ENCODE measurements at regions not wholly inside any gene's neighbourhood (a gene's known extent, or its start where the extent isn't known, plus 50 kb on each side); places are given as distances from the start of the nearest gene placed in this dataset.

- no peaks in the 10 kb centered on the region for H3K36me3 ChIP-seq (ENCODE audit: control insufficient read depth in 2 of 4, insufficient read depth in 4 of 4, low read length in 3 of 4)
- no peak overlapping the region for H2BK20ac ChIP-seq (ENCODE audit: low read length)
- CTCF ChIA-PET (ENCODE audit: partially characterized antibody): interaction anchor here (0.9 kb wide), 1 partner anchor 9 kb away, joined by 3 read pairs; no protein-coding TSS in a partner anchor
- no peak overlapping the region for H4K8ac ChIP-seq (ENCODE audit: extremely low read depth, insufficient read depth, low read length)
- H3K9ac ChIP-seq (replicated peaks in 1 of 4; ENCODE audit: extremely low read depth in 1 of 4, low read depth in 3 of 4, low read length in 3 of 4): no peak overlapping the region
- H2BK5ac ChIP-seq (ENCODE audit: low read depth, low read length): no peak overlapping the region
- H2BK15ac ChIP-seq (ENCODE audit: low read length): no peak overlapping the region
- no peak overlapping the region for H3K4me2 ChIP-seq (ENCODE audit: insufficient read depth in 1 of 2, low read depth in 2 of 2, low read length in 2 of 2)
- H2AK5ac ChIP-seq (ENCODE audit: low read depth, low read length): no peak overlapping the region
- H3K18ac ChIP-seq (ENCODE audit: extremely low read depth, low read length): no peak overlapping the region
- H3K4ac ChIP-seq (replicated peaks; ENCODE audit: insufficient read length, low read depth, low read length): no peak overlapping the region
- no peaks in the 10 kb centered on the region for H4K20me1 ChIP-seq (replicated peaks in 1 of 2; ENCODE audit: control insufficient read depth in 1 of 2, insufficient read depth in 2 of 2, low read length in 2 of 2)
- no peak overlapping the region for H2AFZ ChIP-seq (ENCODE audit: low read length)
- no peak overlapping the region for H3K27ac ChIP-seq (ENCODE audit: low read depth, low read length)
- H3K79me1 ChIP-seq (ENCODE audit: low read depth, low read length): no peaks in the 10 kb centered on the region
- H2BK120ac ChIP-seq (replicated peaks; ENCODE audit: low read depth, low read length): no peak overlapping the region
- H3K23me2 ChIP-seq (ENCODE audit: low read depth, low read length): no peaks in the 10 kb centered on the region
- WGBS, 2 experiments (ENCODE audit: extremely low coverage in 1 of 2, insufficient coverage in 1 of 2, insufficient read length in 1 of 2, insufficient replicate concordance in 2 of 2, low coverage in 1 of 2, low lambda C conversion rate in 2 of 2, missing lambda C conversion rate in 1 of 2): 88% methylated on average over 4 of the region's 4 CpGs; no CpG with 5 or more reads in 1 of the 2 experiments
- H3K23ac ChIP-seq (ENCODE audit: insufficient read length): no peak overlapping the region
- no peak overlapping the region for H3K14ac ChIP-seq (ENCODE audit: insufficient read length)
- H3K4me1 ChIP-seq (replicated peaks in 1 of 4; ENCODE audit: control insufficient read depth in 3 of 4, insufficient read depth in 4 of 4, low read length in 3 of 4): no peaks in the 10 kb centered on the region
- no peaks in the 10 kb centered on the region for H3K9me3 ChIP-seq (ENCODE audit: insufficient read depth in 2 of 2, low read depth in 1 of 2, low read length in 1 of 2)
- H3K56ac ChIP-seq (replicated peaks; ENCODE audit: insufficient read length, low read depth, low read length): no peak overlapping the region
- FAIRE-seq (no peak), DNase-seq (ENCODE audit: low read depth in 1 of 2, low spot score in 2 of 2) (no peak)
- H4K5ac ChIP-seq (ENCODE audit: insufficient read length, low read depth, low read length): no peak overlapping the region
- H3K79me2 ChIP-seq (ENCODE audit: control insufficient read depth in 1 of 2, insufficient read depth in 2 of 2, low read length in 2 of 2): no peaks in the 10 kb centered on the region
- no peak overlapping the region for H2BK12ac ChIP-seq (ENCODE audit: low read depth, low read length)
- no peak overlapping the region for H3K4me3 ChIP-seq (ENCODE audit: extremely low read depth in 1 of 4, insufficient read depth in 2 of 4, low read depth in 3 of 4, low read length in 4 of 4)
- no peak overlapping the region for H4K91ac ChIP-seq (replicated peaks; ENCODE audit: insufficient read length, low read length)
- H3K27me3 ChIP-seq (replicated peaks in 1 of 4; ENCODE audit: control insufficient read depth in 3 of 4, extremely low read depth in 1 of 4, insufficient read depth in 3 of 4, low read length in 3 of 4): no peaks in the 10 kb centered on the region
- POLR2A ChIA-PET (ENCODE audit: partially characterized antibody): no interaction called here
- no peak for TF ChIP-seq KDM4A (IDR thresholded peaks at IDR 0.05; ENCODE audit: low read depth, low read length, severe bottlenecking)
- no peak for TF ChIP-seq CREB1 (IDR thresholded peaks at IDR 0.05)
- TF ChIP-seq, protein P1, sequence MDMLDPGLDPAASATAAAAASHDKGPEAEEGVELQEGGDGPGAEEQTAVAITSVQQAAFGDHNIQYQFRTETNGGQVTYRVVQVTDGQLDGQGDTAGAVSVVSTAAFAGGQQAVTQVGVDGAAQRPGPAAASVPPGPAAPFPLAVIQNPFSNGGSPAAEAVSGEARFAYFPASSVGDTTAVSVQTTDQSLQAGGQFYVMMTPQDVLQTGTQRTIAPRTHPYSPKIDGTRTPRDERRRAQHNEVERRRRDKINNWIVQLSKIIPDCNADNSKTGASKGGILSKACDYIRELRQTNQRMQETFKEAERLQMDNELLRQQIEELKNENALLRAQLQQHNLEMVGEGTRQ (IDR thresholded peaks at IDR 0.05; ENCODE audit: low read length): no peak
- no peak for TF ChIP-seq EZH2 (IDR thresholded peaks at IDR 0.05; ENCODE audit: low read depth, low read length, severe bottlenecking)
- no peak for TF ChIP-seq FOSL1 (IDR thresholded peaks at IDR 0.05; ENCODE audit: insufficient read depth, low read depth, low read length)
- TF ChIP-seq SAP30 (IDR thresholded peaks at IDR 0.05; ENCODE audit: insufficient read depth, insufficient replicate concordance, low read length): no peak
- no peak for TF ChIP-seq SP2 (IDR thresholded peaks at IDR 0.05; ENCODE audit: low read length)
- TF ChIP-seq YY1 (IDR thresholded peaks at IDR 0.05; ENCODE audit: low read depth, low read length): no peak
- TF ChIP-seq, protein P2, sequence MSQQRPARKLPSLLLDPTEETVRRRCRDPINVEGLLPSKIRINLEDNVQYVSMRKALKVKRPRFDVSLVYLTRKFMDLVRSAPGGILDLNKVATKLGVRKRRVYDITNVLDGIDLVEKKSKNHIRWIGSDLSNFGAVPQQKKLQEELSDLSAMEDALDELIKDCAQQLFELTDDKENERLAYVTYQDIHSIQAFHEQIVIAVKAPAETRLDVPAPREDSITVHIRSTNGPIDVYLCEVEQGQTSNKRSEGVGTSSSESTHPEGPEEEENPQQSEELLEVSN (IDR thresholded peaks at IDR 0.05): no peak
- TF ChIP-seq HDAC6 (IDR thresholded peaks at IDR 0.05; ENCODE audit: low read depth, low read length): no peak
- no peak for TF ChIP-seq SIN3A (conservative IDR thresholded peaks at IDR 0.05 in 1 of 2, IDR thresholded peaks at IDR 0.05 in 1 of 2; ENCODE audit: low read depth in 1 of 2, low read length in 2 of 2)
- no peak for TF ChIP-seq SIX5 (IDR thresholded peaks at IDR 0.05; ENCODE audit: low read depth, low read length)
- TF ChIP-seq BCL11A (IDR thresholded peaks at IDR 0.05; ENCODE audit: low read depth in 2 of 2, low read length in 2 of 2): no peak
- no peak for TF ChIP-seq CHD1 (IDR thresholded peaks at IDR 0.05; ENCODE audit: low read depth, low read length)
These were observed 211.6 kb upstream of the LRRN1 start for GRCh38 chr3:3587647-3587972.

All from H1 (cell line).